NCI-H1436 (cell line): ENCODE measurements at regions not wholly inside any gene's neighbourhood (a gene's known extent, or its start where the extent isn't known, plus 50 kb on each side); places are given as distances from the start of the nearest gene placed in this dataset.

Experiments
- DNase-seq: peaks from one replicate; lab custom pipeline; 2025; lab: John Stamatoyannopoulos, UW

- no peak for DNase-seq
These were observed 564.0 kb downstream of the TNS1 start for GRCh38 chr2:217438821-217439220.

GRCh38 chr2:217438136-217438535, 564.7 kb downstream of the TNS1 start:
- no peak for DNase-seq

GRCh38 chr2:217437290-217437870, 565.4 kb downstream of the TNS1 start:
- DNase-seq: no peak

DNA sequence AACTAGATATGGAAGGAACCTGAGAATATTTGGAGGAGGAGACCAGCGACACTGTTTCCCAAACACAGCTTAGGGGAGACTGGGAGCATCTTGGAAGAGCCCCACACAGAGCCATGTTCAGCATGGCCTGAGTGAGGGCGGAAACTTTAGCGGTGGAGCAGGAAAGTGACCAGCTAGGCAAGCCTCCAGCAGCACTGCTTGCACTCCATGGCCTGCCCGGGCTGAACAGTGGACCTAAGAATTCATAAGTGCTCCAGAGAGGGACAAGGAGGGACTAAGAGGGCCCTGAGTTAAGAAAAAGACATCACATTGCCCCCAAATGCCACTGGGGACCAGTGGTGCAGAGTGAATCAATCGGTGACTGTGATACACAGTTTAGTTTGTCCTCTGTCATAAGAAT, 566.4 kb downstream of the TNS1 start:
- no peak for DNase-seq

DNA sequence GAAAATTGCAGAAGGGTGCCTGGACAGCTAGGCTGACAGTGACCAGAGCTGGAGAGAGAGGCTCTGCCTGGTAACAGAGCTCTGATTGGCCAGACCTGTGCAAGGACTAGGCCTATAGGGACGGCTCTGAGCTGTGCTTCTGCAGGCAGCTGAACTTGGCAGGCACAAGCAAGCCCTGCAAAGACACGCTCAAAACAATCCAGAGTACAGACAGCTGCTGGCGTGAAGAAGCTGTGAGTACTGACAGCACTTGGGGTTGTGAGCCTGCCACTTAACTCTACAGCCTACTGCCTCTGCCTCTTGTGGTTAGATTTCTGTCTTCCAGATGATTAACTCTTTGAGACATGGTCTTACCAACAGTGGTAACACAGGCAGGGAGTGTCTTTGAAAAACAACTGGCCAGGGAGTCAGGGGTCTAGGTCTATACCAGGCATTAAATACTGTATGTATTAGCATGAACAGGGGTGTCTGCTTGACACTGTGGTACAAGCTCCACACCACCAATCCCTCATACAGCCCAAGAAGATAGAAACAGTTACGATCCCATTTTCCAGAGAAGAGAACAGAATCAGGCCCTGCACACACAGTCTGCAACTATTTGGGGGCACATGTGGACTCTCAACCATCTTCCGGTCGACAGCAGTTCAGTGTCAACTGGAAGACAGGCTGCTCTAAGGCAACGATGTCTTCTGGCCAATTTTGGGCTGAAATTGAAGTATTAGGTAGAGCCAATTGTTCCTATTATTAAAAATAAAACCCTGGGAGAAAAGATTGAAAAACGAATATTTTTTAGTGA, 568.4 kb downstream of the TNS1 start:
- peak; percentile 81 for DNase-seq

DNA sequence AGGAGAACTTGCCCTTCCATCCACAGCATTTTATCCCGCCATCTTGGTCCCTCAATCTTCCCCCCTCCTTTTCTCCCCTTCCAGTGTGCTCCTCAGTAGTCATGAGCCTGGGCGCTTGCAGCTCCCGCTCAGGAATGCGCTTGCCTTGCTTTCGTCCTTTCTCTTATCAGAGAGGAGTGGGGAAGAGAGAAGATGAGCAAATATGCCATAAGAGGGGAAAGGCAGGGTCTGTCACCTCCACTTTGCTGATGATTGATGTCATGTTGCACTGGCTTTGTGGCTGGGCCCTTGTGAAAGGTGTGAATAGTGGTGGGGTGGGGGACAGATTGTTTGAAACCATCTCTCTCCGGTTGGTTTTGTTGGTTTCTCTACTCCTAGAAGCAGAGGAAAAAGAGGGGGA, 569.3 kb downstream of the TNS1 start:
- no peak for DNase-seq

- no peak for DNase-seq
These were observed 571.1 kb downstream of the TNS1 start for GRCh38 chr2:217431577-217432269.

- no peak for DNase-seq
These were observed 571.2 kb upstream of the TNP1 start for GRCh38 chr2:217430916-217431576.

GRCh38 chr2:217429981-217430500, 570.2 kb upstream of the TNP1 start:
- DNase-seq: no peak

GRCh38 chr2:217421834-217422233, 562.0 kb upstream of the TNP1 start:
- DNase-seq: no peak

DNA sequence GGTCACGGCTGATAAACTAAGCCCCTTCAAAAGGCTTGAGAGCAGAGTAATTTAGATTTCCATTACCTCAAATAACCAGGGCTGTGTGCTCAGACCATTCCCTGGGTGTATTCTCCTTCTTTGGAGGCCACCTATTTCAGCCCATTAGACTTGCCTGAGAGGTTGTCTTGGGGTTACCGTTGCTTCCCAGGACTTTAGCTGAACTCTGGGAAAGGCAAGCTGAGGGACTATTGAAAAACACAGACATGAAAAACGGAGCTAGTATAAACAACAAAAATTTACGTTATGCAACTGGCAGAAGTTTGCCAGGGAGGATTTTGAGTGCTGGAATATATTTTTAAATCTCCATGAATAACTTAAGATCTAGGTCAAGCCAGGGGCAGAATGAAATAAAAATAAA, 561.0 kb upstream of the TNP1 start:
- no peak for DNase-seq

DNA sequence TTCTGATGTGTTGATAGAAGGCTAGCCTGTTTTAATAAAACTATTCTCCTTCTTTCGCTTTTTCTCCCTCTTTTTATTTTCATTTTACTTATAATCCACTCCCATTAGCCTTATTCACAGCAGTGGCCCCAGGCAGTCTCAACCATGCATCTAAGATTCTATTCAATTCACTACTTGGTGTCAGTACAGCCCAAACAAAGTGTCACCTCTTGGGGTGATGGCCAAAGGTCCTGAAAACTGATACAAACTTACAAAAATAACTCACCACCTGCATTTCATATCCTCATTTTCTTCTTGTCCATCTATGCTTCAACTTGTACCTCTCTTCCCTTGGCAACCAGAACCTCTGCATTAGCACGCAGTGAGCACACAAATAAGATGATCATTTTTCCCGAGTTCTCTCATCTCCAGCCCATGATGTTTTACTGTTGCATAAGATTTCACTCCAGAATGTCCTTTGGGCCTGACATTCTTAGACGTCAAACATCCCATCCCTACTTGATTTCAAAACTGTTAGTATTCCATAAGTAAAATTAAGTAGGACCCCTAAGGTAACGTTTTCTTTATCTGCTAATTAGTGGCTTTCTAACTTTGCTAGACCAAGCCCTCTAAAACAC, 559.3 kb upstream of the TNP1 start:
- DNase-seq: no peak

GRCh38 chr2:217418544-217418943, 558.7 kb upstream of the TNP1 start:
- no peak for DNase-seq

DNA sequence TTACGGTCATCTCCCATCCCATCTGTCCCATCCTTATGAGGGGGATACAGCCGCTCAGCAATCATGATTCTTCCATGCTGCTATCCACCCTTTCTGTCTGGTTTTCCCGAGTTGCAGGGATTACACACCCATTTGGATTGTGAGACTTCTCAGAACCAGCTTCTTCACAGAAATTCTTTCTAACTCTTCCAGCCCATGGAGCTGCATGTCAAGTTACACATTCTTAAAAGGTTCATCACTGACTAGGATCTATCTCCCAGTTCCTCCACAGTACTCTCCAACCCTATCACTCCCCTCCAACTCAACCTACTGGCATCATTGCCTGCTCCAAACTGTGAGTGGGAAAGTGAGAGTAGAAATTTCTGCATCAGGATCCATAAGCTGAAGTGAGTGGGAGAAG, 558.2 kb upstream of the TNP1 start:
- DNase-seq: no peak

DNA sequence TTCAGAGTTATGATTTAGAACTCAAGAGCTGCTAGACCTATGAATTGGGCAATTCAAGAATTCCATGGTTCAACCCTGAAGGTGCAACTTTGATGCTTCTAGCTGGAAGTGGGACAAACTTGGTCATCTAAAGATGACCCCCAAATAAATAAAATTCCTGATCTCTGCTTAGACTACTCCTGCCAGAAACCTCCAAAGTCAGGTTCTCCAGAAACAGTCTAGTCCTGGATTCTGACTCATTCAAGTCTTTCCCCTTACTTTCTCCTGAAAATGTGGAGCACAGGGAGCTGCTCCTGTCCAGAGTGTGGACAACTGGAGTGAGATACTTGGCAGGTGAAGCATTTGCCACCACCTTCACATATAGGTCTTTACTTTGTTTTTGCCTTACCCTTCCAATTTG, 557.7 kb upstream of the TNP1 start:
- DNase-seq: no peak

DNA sequence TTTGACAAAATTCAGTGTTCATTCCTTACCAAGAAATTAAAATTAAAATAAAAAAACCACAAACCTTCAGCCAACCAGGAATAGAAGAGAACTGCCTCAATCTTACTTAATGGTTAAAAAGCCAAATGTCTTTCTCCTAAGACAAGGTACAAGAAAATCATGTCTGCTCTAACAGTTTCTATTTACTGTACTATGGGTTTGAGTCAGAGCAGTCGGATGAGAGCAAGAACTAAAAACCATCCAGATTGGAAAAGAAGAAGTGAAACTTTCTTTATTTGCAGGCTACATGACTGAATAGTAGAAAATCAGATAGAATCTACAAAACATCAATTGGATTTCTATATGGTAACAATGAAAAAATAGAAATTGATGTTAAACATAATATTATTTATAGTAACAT, 555.5 kb upstream of the TNP1 start:
- DNase-seq: no peak

DNA sequence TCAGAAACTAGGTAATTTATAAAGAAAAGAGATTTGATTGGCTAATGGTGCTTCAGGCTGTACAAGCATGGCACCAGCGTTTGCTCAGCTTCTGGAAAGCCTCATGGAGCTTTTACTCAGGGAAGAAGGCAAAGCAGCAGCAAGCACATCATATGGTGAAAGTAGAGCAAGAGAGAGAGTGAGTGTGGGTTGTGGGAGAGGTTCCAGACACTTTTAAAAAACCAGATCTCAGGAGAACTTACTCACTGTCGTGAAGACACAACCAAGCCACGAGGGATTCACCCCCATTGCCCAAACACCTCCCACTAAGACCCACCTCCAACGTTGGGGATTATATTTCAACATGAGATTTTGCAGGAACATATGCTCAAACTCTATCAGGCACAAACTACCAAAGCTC, 554.6 kb upstream of the TNP1 start:
- no peak for DNase-seq

DNA sequence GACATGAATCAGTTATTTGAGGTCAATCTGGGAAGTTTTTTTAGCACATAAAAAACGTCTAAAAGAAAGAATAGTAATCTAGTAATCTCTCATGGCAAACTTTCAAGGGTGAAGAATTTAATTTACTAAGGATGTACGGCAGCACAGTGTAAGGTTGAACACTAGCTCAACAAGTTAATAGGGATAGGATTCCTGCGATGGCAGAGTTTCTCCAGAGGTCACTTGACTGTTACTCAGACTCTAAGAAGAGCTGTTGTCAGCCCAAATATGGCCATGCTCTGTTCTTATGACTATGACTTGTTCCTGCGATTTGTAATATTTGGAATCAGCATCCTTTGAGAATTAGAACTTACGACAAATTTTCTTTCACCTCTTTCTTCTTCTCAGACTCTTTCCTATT, 553.3 kb upstream of the TNP1 start:
- no peak for DNase-seq

DNA sequence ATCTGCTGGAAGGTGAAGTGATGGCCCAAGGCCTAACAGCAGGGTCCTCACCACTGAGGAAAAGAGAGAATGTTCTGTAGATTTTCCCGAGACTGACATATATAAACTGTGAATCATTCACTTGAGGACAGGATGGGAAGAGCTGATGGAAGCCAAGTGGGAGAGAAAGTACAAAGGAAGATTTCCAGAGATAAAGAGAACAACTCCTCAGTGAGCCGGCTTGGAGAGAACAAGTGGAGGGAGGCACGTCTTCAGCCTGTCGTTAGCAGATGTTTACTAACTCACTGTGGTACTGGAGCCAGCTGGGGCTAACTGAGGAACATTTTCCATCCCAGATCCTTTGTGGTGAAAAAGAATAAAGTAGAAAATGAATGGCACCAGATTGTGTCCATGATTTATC, 552.9 kb upstream of the TNP1 start:
- DNase-seq: no peak

- no peak for DNase-seq
These were observed 552.4 kb upstream of the TNP1 start for GRCh38 chr2:217412277-217412676.

GRCh38 chr2:217410681-217410960, 550.8 kb upstream of the TNP1 start:
- no peak for DNase-seq

GRCh38 chr2:217409949-217410680, 550.3 kb upstream of the TNP1 start:
- DNase-seq: no peak
